ENCODE measurements at regions not wholly inside any gene's neighbourhood (a gene's known extent, or its start where the extent isn't known, plus 50 kb on each side); places are given as distances from the start of the nearest gene placed in this dataset.

DNA sequence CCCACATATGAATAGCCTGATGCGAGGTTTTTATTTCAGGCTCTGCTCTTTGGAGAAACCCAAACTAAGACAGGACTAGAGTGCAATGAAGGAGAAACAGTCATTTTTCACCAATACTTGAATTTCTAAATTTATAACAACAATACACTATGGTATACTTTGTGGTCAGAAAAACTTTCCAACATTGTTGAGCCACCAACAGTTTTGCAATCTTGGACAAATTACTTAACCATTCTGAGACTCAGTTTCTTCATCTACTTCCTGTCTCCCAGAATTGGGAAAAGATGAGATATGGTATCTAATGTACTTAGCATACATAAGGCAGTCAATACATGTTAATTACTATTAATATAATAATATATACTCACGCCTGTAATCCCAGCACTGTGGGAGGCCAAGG, 519.8 kb upstream of the PLXNA2 start:
- ATAC-seq (no peak), DNase-seq (ENCODE audit: low spot score) (no peak)
- no peak overlapping the region for H2AFZ ChIP-seq
- H3K4me3 Mint-ChIP-seq = no peak overlapping the region
- no peaks in the 10 kb centered on the region for H3K27me3 ChIP-seq (ENCODE audit: insufficient read depth)
- no peaks in the 10 kb centered on the region for H3K36me3 Mint-ChIP-seq (ENCODE audit: low read depth)
- peaks cover 4% of the 10 kb centered on the region; the same call in 1 of the 2 replicates for H3K9me2 ChIP-seq (ENCODE audit: insufficient read depth)
- no peaks in the 10 kb centered on the region for H4K20me1 ChIP-seq (replicated peaks; ENCODE audit: insufficient read depth)
- no peaks in the 10 kb centered on the region for H3F3A ChIP-seq (replicated peaks; ENCODE audit: low read depth)
- H3K4me2 ChIP-seq = no peak overlapping the region
- no peaks in the 10 kb centered on the region for H3K79me2 ChIP-seq (replicated peaks; ENCODE audit: insufficient read depth)
- H3K36me3 ChIP-seq (ENCODE audit: insufficient read depth) = no peaks in the 10 kb centered on the region
- no peak overlapping the region for H3K4me3 ChIP-seq
- H3K9me3 Mint-ChIP-seq = no peaks in the 10 kb centered on the region; the same call in 2 of the 3 replicates
- H3K4me1 ChIP-seq (ENCODE audit: insufficient read depth) = peaks cover 5% of the 10 kb centered on the region; the same call in 1 of the 2 replicates
- H3K27ac ChIP-seq (ENCODE audit: low read depth) = no peak overlapping the region
- no peaks in the 10 kb centered on the region for H3K27me3 Mint-ChIP-seq (ENCODE audit: insufficient read depth, low read depth, poor library complexity)
- TF ChIP-seq EZH2phosphoT487 (IDR thresholded peaks at IDR 0.05; ENCODE audit: unreplicated experiment) (no peak), STAT1 (IDR thresholded peaks at IDR 0.05; ENCODE audit: unreplicated experiment) (no peak), ZNF331 (CRISPR knock-in tag; IDR thresholded peaks at IDR 0.05; ENCODE audit: low read depth) (no peak), ZNF114 (CRISPR knock-in tag; IDR thresholded peaks at IDR 0.05) (no peak), POLR2AphosphoS5 (IDR thresholded peaks at IDR 0.05; ENCODE audit: low read depth) (no peak), EZH2 (IDR thresholded peaks at IDR 0.05; ENCODE audit: low read depth, unreplicated experiment) (no peak), CREB1 (CRISPR knock-in tag; IDR thresholded peaks at IDR 0.05; ENCODE audit: low read depth) (no peak), NANOG (IDR thresholded peaks at IDR 0.05; ENCODE audit: borderline replicate concordance) (no peak), JUNB (IDR thresholded peaks at IDR 0.05; ENCODE audit: unreplicated experiment) (no peak)
- TF ChIP-seq, protein P1, sequence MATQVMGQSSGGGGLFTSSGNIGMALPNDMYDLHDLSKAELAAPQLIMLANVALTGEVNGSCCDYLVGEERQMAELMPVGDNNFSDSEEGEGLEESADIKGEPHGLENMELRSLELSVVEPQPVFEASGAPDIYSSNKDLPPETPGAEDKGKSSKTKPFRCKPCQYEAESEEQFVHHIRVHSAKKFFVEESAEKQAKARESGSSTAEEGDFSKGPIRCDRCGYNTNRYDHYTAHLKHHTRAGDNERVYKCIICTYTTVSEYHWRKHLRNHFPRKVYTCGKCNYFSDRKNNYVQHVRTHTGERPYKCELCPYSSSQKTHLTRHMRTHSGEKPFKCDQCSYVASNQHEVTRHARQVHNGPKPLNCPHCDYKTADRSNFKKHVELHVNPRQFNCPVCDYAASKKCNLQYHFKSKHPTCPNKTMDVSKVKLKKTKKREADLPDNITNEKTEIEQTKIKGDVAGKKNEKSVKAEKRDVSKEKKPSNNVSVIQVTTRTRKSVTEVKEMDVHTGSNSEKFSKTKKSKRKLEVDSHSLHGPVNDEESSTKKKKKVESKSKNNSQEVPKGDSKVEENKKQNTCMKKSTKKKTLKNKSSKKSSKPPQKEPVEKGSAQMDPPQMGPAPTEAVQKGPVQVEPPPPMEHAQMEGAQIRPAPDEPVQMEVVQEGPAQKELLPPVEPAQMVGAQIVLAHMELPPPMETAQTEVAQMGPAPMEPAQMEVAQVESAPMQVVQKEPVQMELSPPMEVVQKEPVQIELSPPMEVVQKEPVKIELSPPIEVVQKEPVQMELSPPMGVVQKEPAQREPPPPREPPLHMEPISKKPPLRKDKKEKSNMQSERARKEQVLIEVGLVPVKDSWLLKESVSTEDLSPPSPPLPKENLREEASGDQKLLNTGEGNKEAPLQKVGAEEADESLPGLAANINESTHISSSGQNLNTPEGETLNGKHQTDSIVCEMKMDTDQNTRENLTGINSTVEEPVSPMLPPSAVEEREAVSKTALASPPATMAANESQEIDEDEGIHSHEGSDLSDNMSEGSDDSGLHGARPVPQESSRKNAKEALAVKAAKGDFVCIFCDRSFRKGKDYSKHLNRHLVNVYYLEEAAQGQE (IDR thresholded peaks at IDR 0.05; ENCODE audit: unreplicated experiment) = no peak
- TF ChIP-seq, protein P2, sequence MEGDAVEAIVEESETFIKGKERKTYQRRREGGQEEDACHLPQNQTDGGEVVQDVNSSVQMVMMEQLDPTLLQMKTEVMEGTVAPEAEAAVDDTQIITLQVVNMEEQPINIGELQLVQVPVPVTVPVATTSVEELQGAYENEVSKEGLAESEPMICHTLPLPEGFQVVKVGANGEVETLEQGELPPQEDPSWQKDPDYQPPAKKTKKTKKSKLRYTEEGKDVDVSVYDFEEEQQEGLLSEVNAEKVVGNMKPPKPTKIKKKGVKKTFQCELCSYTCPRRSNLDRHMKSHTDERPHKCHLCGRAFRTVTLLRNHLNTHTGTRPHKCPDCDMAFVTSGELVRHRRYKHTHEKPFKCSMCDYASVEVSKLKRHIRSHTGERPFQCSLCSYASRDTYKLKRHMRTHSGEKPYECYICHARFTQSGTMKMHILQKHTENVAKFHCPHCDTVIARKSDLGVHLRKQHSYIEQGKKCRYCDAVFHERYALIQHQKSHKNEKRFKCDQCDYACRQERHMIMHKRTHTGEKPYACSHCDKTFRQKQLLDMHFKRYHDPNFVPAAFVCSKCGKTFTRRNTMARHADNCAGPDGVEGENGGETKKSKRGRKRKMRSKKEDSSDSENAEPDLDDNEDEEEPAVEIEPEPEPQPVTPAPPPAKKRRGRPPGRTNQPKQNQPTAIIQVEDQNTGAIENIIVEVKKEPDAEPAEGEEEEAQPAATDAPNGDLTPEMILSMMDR (conservative IDR thresholded peaks at IDR 0.05; ENCODE audit: low read depth in 2 of 2) = no peak
- TF ChIP-seq, protein P3, sequence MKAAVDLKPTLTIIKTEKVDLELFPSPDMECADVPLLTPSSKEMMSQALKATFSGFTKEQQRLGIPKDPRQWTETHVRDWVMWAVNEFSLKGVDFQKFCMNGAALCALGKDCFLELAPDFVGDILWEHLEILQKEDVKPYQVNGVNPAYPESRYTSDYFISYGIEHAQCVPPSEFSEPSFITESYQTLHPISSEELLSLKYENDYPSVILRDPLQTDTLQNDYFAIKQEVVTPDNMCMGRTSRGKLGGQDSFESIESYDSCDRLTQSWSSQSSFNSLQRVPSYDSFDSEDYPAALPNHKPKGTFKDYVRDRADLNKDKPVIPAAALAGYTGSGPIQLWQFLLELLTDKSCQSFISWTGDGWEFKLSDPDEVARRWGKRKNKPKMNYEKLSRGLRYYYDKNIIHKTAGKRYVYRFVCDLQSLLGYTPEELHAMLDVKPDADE (IDR thresholded peaks at IDR 0.05) = no peak
- TF ChIP-seq, protein P4, sequence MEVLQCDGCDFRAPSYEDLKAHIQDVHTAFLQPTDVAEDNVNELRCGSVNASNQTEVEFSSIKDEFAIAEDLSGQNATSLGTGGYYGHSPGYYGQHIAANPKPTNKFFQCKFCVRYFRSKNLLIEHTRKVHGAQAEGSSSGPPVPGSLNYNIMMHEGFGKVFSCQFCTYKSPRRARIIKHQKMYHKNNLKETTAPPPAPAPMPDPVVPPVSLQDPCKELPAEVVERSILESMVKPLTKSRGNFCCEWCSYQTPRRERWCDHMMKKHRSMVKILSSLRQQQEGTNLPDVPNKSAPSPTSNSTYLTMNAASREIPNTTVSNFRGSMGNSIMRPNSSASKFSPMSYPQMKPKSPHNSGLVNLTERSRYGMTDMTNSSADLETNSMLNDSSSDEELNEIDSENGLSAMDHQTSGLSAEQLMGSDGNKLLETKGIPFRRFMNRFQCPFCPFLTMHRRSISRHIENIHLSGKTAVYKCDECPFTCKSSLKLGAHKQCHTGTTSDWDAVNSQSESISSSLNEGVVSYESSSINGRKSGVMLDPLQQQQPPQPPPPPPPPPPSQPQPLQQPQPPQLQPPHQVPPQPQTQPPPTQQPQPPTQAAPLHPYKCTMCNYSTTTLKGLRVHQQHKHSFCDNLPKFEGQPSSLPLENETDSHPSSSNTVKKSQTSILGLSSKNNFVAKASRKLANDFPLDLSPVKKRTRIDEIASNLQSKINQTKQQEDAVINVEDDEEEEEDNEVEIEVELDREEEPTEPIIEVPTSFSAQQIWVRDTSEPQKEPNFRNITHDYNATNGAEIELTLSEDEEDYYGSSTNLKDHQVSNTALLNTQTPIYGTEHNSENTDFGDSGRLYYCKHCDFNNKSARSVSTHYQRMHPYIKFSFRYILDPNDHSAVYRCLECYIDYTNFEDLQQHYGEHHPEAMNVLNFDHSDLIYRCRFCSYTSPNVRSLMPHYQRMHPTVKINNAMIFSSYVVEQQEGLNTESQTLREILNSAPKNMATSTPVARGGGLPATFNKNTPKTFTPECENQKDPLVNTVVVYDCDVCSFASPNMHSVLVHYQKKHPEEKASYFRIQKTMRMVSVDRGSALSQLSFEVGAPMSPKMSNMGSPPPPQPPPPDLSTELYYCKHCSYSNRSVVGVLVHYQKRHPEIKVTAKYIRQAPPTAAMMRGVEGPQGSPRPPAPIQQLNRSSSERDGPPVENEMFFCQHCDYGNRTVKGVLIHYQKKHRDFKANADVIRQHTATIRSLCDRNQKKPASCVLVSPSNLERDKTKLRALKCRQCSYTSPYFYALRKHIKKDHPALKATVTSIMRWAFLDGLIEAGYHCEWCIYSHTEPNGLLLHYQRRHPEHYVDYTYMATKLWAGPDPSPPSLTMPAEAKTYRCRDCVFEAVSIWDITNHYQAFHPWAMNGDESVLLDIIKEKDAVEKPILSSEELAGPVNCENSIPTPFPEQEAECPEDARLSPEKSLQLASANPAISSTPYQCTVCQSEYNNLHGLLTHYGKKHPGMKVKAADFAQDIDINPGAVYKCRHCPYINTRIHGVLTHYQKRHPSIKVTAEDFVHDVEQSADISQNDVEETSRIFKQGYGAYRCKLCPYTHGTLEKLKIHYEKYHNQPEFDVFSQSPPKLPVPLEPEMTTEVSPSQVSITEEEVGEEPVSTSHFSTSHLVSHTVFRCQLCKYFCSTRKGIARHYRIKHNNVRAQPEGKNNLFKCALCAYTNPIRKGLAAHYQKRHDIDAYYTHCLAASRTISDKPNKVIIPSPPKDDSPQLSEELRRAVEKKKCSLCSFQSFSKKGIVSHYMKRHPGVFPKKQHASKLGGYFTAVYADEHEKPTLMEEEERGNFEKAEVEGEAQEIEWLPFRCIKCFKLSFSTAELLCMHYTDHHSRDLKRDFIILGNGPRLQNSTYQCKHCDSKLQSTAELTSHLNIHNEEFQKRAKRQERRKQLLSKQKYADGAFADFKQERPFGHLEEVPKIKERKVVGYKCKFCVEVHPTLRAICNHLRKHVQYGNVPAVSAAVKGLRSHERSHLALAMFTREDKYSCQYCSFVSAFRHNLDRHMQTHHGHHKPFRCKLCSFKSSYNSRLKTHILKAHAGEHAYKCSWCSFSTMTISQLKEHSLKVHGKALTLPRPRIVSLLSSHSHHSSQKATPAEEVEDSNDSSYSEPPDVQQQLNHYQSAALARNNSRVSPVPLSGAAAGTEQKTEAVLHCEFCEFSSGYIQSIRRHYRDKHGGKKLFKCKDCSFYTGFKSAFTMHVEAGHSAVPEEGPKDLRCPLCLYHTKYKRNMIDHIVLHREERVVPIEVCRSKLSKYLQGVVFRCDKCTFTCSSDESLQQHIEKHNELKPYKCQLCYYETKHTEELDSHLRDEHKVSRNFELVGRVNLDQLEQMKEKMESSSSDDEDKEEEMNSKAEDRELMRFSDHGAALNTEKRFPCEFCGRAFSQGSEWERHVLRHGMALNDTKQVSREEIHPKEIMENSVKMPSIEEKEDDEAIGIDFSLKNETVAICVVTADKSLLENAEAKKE (CRISPR knock-in tag; IDR thresholded peaks at IDR 0.05) = no peak
- H3K27ac Mint-ChIP-seq = no peak overlapping the region; the same call in 1 of the 2 replicates
- peaks cover 4% of the 10 kb centered on the region; the same call in 2 of the 3 replicates for H3K4me1 Mint-ChIP-seq

All from GM23338 (cell line).